Fibroblast of lung (primary cell): ENCODE measurements at regions not wholly inside any gene's neighbourhood (a gene's known extent, or its start where the extent isn't known, plus 50 kb on each side); places are given as distances from the start of the nearest gene placed in this dataset.

ENCODE experiments used
- EZH2 ChIP-seq: IDR thresholded peaks from 2 replicates; pipeline ENCODE4 v1.5.1; 2012; ENCODE audit warnings: low read length, control low read depth, mild to moderate bottlenecking; ENCODE audit errors: missing control alignments
- TF ChIP-seq, protein P1 (sequence below), 2 donors: IDR thresholded peaks in 1 of 2; conservative IDR thresholded peaks in 1 of 2; 1 replicate in 1 of 2; 2 replicates in 1 of 2; pipeline ENCODE4 v1.5.1; 2011 to 2012; ENCODE audit warnings: low read length in 2 of 2, control low read depth in 1 of 2, inconsistent platforms in 1 of 2, low read depth in 1 of 2, mild to moderate bottlenecking in 1 of 2

DNA sequence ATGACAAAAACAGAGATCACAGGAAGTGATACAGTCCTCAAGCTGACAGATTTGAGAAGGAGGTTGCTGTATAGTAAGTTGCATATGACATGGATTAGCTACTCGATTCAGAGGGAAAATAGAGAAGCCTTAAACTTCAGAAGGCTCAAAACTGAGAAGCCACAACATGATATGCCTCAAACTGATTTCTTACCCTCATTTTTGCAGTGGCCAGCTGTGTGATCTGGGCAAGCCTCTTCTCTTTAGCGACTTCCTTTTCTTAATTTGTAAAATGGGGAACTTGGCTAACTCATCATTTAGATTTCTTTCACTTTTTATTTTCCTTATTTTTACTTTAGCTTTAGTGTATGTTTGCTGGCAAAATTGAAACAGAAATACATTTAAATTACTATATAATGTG, 421.1 kb downstream of the KIF4B start:
- TF ChIP-seq, protein P1, sequence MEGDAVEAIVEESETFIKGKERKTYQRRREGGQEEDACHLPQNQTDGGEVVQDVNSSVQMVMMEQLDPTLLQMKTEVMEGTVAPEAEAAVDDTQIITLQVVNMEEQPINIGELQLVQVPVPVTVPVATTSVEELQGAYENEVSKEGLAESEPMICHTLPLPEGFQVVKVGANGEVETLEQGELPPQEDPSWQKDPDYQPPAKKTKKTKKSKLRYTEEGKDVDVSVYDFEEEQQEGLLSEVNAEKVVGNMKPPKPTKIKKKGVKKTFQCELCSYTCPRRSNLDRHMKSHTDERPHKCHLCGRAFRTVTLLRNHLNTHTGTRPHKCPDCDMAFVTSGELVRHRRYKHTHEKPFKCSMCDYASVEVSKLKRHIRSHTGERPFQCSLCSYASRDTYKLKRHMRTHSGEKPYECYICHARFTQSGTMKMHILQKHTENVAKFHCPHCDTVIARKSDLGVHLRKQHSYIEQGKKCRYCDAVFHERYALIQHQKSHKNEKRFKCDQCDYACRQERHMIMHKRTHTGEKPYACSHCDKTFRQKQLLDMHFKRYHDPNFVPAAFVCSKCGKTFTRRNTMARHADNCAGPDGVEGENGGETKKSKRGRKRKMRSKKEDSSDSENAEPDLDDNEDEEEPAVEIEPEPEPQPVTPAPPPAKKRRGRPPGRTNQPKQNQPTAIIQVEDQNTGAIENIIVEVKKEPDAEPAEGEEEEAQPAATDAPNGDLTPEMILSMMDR (conservative IDR thresholded peaks at IDR 0.05 in 1 of 2, IDR thresholded peaks at IDR 0.05 in 1 of 2; ENCODE audit: low read depth in 1 of 2, low read length in 2 of 2) = no peak
- TF ChIP-seq EZH2 = no peak
